Fibroblast of lung (primary cell): ENCODE measurements at regions not wholly inside any gene's neighbourhood (a gene's known extent, or its start where the extent isn't known, plus 50 kb on each side); places are given as distances from the start of the nearest gene placed in this dataset.
"Not testable (repeated sequence)": the region's sequence is repeated elsewhere in the genome, so short reads cannot be mapped to it uniquely, and the experiment has no call there.

Experiments
- DNase-seq, 2 donors: peaks; one replicate each; pipeline versions ENCODE4 v3.0.0 to v3.0.0-alpha.2; 2010; ENCODE audit warnings: low read depth in 2 of 2
- H2AFZ ChIP-seq: 2 replicates; pipeline ENCODE4 v1.5.1; 2012; ENCODE audit warnings: low read length, control low read depth, inconsistent platforms
- H3K27ac ChIP-seq: 2 replicates; pipeline ENCODE4 v1.5.1; 2011; ENCODE audit warnings: low read length, control low read depth; ENCODE audit not compliant: insufficient read depth
- H3K27me3 ChIP-seq: 2 replicates; pipeline ENCODE4 v1.5.1; 2011; ENCODE audit warnings: mild to moderate bottlenecking, low read length; ENCODE audit not compliant: control insufficient read depth, insufficient read depth
- H3K36me3 ChIP-seq: 2 replicates; pipeline ENCODE4 v1.5.1; 2011; ENCODE audit warnings: low read length; ENCODE audit not compliant: control insufficient read depth, insufficient read depth
- H3K4me1 ChIP-seq: 2 replicates; pipeline ENCODE4 v1.5.1; 2011; ENCODE audit warnings: low read length; ENCODE audit not compliant: control insufficient read depth, insufficient read depth; ENCODE audit errors: extremely low read depth
- H3K4me2 ChIP-seq: 2 replicates; pipeline ENCODE4 v1.5.1; 2011; ENCODE audit warnings: low read length, control low read depth; ENCODE audit not compliant: insufficient read depth; ENCODE audit errors: extremely low read depth
- H3K4me3 ChIP-seq, 4 experiments: fragments of 200-600 bp in 1 of 4; sonication (generic) in 1 of 4; replicated peaks in 1 of 4; 2 replicates each; pipeline ENCODE4 v1.5.1; 2011 to 2016; ENCODE audit warnings: low read length in 4 of 4, low read depth in 3 of 4, mild to moderate bottlenecking in 3 of 4, control low read depth in 2 of 4, inconsistent platforms in 1 of 4, mixed read lengths in 1 of 4; ENCODE audit not compliant: insufficient read depth in 1 of 4; ENCODE audit errors: control extremely low read depth in 1 of 4
- H3K79me2 ChIP-seq: 2 replicates; pipeline ENCODE4 v1.5.1; 2012; ENCODE audit warnings: mild to moderate bottlenecking, low read length, inconsistent platforms; ENCODE audit not compliant: control insufficient read depth, insufficient read depth
- H3K9ac ChIP-seq: 2 replicates; pipeline ENCODE4 v1.5.1; 2011; ENCODE audit warnings: mild to moderate bottlenecking, low read length, control low read depth; ENCODE audit not compliant: insufficient read depth
- H3K9me3 ChIP-seq: 2 replicates; pipeline ENCODE4 v1.5.1; 2012; ENCODE audit warnings: low read depth, low read length; ENCODE audit not compliant: control insufficient read depth, insufficient read depth
- H4K20me1 ChIP-seq: 2 replicates; pipeline ENCODE4 v1.5.1; 2011; ENCODE audit warnings: low read length; ENCODE audit not compliant: control insufficient read depth, insufficient read depth; ENCODE audit errors: extremely low read depth
- CTCF ChIP-seq, 2 donors: IDR thresholded peaks in 1 of 2; conservative IDR thresholded peaks in 1 of 2; 1 replicate in 1 of 2; 2 replicates in 1 of 2; pipeline ENCODE4 v1.5.1; 2011 to 2012; ENCODE audit warnings: low read length in 2 of 2, control low read depth in 1 of 2, inconsistent platforms in 1 of 2, low read depth in 1 of 2, mild to moderate bottlenecking in 1 of 2
- EZH2 ChIP-seq: IDR thresholded peaks from 2 replicates; pipeline ENCODE4 v1.5.1; 2012; ENCODE audit warnings: low read length, control low read depth, mild to moderate bottlenecking; ENCODE audit errors: missing control alignments

- Histone ChIP-seq H3K9ac (no peak overlapping the region), H3K9me3 (no peaks in the 10 kb centered on the region), H3K4me1 (no peaks in the 10 kb centered on the region), H3K27me3 (no peaks in the 10 kb centered on the region), H3K27ac (no peak overlapping the region), H3K4me3 (no peak overlapping the region), H4K20me1 (no peaks in the 10 kb centered on the region), H2AFZ (no peak overlapping the region), H3K4me2 (no peak overlapping the region), H3K36me3 (no peaks in the 10 kb centered on the region), H3K79me2 (no peaks in the 10 kb centered on the region)
- DNase-seq: no peak
- TF ChIP-seq CTCF (conservative IDR thresholded peaks at IDR 0.05 in 1 of 2, IDR thresholded peaks at IDR 0.05 in 1 of 2; ENCODE audit: low read depth in 1 of 2, low read length in 2 of 2) (no peak), EZH2 (no peak)
These were observed 397.1 kb upstream of the KCNMB2 start for GRCh38 chr3:178139116-178139515.

GRCh38 chr3:178140531-178141304 lies 395.5 kb upstream of the KCNMB2 start:
- Histone ChIP-seq H3K4me1 (no peaks in the 10 kb centered on the region), H2AFZ (no peak overlapping the region), H3K4me2 (no peak overlapping the region), H3K4me3 (no peak overlapping the region), H4K20me1 (no peaks in the 10 kb centered on the region), H3K9me3 (no peaks in the 10 kb centered on the region), H3K27ac (no peak overlapping the region), H3K9ac (no peak overlapping the region), H3K79me2 (no peaks in the 10 kb centered on the region), H3K27me3 (no peaks in the 10 kb centered on the region), H3K36me3 (no peaks in the 10 kb centered on the region)
- peak; percentile 28 to 33 for DNase-seq
- no peak for TF ChIP-seq EZH2
- no peak for TF ChIP-seq CTCF (conservative IDR thresholded peaks at IDR 0.05 in 1 of 2, IDR thresholded peaks at IDR 0.05 in 1 of 2; ENCODE audit: low read depth in 1 of 2, low read length in 2 of 2)

GRCh38 chr3:178141305-178141684 lies 394.9 kb upstream of the KCNMB2 start:
- not testable (repeated sequence) for H3K27ac ChIP-seq, H3K4me2 ChIP-seq, H2AFZ ChIP-seq, H3K27me3 ChIP-seq, H4K20me1 ChIP-seq, H3K4me3 ChIP-seq, H3K9ac ChIP-seq, H3K36me3 ChIP-seq, H3K4me1 ChIP-seq, H3K79me2 ChIP-seq, DNase-seq, H3K9me3 ChIP-seq
